Activated naive CD4-positive, alpha-beta T cell (primary cell): ENCODE measurements at regions not wholly inside any gene's neighbourhood (a gene's known extent, or its start where the extent isn't known, plus 50 kb on each side); places are given as distances from the start of the nearest gene placed in this dataset.
"Not testable (repeated sequence)": the region's sequence is repeated elsewhere in the genome, so short reads cannot be mapped to it uniquely, and the experiment has no call there.

Source experiments
- DNase-seq, 4 experiments: peaks; one replicate each; lab custom pipeline; 2025; lab: John Stamatoyannopoulos, UW

- DNase-seq, result no peak
Measured at GRCh38 chr3:6716420-6716819, 144.5 kb upstream of the GRM7 start.

GRCh38 chr3:6717026-6717943, 143.6 kb upstream of the GRM7 start:
- DNase-seq, result no peak

DNA sequence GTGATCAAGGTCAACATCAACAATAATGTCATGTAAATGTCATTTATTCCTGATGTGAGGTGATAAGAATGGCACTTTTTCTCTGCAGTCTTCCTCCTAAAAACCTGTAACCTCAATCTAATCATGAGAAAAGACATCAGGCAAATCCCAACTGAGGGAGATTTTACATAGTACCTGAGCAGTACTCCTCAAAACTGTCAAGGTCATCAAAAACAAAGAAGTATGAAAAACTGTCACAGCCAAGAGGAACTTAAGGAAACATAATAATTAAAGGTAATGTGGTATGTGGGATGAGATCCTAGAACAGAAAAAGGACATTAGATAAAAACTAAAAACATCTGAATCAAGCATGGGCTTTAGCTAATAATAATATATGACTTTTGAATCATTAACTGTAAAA, 140.9 kb upstream of the GRM7 start:
- no peak for DNase-seq

DNA sequence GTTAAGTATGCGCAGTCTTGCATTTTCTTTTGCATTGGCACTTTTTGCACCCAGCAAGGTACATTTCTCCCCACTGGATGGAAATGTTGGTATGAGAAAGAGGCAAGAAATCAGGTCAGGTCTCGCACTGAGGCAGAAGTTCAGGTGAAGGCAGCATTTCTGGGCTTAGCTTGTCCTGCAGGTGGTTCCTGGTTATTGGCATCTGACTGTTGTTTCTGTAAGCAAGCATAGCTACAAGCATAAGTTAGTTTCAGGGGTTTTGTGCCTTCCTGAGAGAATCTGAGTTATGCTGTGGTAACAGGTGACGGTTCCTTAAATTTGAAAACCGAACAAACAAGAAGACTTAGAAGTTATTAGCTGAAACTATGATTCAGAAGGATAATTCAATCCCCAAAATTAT, 139.4 kb upstream of the GRM7 start:
- DNase-seq, result no peak

GRCh38 chr3:6723205-6723604, 137.7 kb upstream of the GRM7 start:
- no peak for DNase-seq

GRCh38 chr3:6726811-6727210, 134.1 kb upstream of the GRM7 start:
- no peak for DNase-seq

GRCh38 chr3:6732807-6733206, 128.1 kb upstream of the GRM7 start:
- DNase-seq, result no peak

- no peak for DNase-seq
Measured at GRCh38 chr3:6733699-6734394, 127.1 kb upstream of the GRM7 start.

- DNase-seq, result no peak
Measured at GRCh38 chr3:6734395-6734746, 126.5 kb upstream of the GRM7 start.

DNA sequence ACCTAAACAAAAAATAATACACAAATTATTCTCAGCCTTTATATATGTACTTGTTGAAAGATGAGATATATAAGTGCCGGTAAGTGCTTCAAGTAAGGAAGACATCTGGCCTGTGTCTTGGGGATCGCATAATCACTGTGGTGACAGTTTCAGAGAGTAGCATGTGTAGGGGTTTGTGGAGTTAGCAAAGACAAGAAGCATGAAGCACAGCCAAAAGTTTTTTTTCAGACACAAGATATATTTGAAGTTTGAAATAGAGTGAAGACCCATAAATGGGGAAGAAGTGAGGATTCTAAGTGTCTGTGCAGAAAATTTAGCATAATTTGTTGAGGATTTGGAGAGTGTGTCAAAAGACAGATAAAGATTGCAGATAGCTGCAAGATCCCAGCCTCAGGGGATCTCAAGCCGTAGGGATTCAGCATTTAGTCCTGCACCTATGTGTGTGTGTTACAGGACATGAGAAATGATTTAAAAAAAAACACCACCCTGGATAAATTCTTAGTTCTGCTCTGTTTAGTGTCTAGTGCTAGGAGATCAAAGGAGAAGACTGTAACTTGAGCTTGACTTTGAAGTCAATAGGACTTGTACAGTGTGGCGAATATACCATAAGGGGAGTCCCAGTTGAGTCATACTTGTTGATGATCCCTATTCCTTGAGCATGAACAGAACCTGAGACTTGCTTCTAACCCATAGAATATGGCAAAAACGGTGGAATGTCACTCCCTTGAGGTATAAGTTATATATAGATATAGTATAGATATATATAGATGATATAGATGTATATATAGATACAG, 123.9 kb upstream of the GRM7 start:
- DNase-seq, result no peak

DNA sequence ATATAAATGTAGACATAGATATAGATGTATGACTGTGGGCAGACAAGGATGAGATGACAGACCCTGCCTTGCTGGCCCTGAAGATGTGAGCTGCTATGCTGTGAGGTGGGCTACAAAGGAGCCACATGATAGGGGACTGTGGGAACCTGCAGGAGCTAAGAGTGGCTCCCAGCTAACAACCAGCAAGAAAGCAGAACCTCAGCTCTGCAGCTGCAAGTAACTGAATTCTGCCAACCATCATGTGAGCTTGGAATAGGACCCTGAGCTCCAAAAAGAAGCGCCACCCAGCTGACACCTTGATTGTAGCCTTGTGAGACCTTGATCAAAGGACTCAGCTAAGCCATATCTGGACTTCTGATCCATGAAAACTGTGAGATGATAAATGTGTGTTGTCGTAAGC, 123.3 kb upstream of the GRM7 start:
- DNase-seq, result no peak

DNA sequence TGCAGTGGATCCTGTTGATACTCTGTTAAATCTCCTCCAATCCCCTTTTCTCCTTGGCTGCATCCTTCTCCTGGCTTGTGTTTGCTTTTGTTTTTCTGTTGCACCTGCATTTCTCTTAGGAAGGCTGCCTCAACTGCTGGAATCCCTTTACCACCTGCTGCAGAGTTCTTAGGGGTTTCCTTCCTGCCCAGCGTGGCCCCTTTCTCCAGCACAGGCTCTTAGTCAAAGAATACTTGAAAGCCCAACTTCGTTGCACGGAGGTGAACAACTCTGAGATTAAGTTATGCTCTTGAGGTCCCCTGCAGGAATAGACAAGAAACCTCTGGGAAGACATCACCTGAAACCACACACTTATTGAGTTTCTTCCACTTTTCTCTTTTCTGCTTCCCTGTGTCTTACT, 121.6 kb upstream of the GRM7 start:
- DNase-seq, result no peak

- no peak for DNase-seq
Measured at GRCh38 chr3:6743067-6743720, 117.7 kb upstream of the GRM7 start.

- DNase-seq, result no peak
Measured at GRCh38 chr3:6746443-6746842, 114.5 kb upstream of the GRM7 start.

GRCh38 chr3:6747017-6747416, 113.9 kb upstream of the GRM7 start:
- no peak for DNase-seq

DNA sequence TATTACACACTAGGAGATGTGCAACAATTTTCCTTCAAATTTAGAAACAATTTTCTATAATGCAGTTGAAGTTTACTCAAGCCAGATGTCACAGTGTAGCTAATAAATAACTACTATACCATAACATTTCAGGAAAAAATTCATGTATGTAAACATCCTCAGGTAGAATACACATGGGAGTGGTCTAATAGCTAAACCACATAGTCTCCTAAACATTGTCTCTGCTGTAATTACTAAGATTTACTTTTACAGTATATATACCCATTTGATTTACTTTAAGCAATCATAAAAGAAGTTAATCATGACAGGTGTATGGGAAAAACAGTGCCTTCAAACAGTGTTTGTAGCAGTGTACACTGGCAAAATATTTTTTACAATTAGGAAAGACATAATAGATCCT, 110.1 kb upstream of the GRM7 start:
- DNase-seq, result no peak

DNA sequence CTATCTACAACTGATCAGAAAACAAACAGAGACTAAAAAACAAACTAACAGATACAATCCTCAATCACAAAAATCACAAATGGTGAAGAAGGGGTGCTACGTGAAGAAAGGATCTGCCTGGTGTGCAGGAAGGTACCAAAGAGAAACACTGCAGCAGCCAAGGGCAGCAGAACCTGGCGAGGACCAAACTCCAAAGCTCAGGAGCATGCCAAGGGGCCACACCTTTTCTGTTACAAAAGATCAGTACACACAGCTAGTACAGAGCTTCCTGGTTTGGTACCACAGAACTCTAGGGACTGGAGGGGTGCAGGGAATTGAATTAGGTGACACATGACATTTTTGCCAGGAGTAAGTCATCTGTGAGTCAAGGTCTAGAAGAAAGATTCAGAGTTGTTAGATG, 107.4 kb upstream of the GRM7 start:
- no peak for DNase-seq

DNA sequence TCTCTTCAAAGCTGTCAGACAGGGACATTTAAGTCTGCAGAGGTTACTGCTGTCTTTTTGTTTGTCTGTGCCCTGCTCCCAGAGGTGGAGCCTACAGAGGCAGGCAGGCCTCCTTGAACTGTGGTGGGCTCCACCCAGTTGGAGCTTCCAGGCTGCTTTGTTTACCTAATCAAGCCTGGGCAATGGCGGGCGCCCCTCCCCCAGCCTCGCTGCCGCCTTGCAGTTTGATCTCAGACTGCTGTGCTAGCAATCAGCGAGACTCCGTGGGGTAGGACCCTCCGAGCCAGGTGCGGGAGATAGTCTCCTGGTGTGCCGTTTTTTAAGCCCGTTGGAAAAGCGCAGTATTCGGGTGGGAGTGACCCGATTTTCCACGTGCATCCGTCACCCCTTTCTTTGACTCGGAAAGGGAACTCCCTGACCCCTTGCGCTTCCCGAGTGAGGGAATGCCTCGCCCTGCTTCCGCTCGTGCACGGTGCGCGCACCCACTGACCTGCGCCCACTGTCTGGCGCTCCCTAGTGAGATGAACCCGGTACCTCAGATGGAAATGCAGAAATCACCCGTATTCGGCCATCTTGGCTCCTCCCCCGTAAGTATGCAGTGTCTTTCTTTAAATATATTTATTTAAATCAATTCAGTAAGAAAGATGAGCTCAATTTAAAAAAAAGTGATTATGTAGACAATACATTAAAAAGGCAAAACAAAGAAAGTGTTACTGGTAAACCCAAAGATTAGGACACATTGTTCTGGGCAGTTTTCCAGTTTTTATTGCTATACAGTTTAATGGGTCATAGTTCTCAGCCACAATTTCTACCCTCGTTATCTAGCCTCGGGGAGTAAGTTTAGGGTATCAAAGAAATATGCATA, 91.2 kb upstream of the GRM7 start:
- not testable (repeated sequence) for DNase-seq

- DNase-seq, result no peak
Measured at GRCh38 chr3:6770397-6770690, 90.6 kb upstream of the GRM7 start.

- DNase-seq, result no peak
Measured at GRCh38 chr3:6771171-6771570, 89.7 kb upstream of the GRM7 start.

GRCh38 chr3:6779140-6779539, 81.8 kb upstream of the GRM7 start:
- no peak for DNase-seq
